ENCODE measurements at regions not wholly inside any gene's neighbourhood (a gene's known extent, or its start where the extent isn't known, plus 50 kb on each side); places are given as distances from the start of the nearest gene placed in this dataset.
A peak's percentile ranks its signal among the peaks of the same experiment; 100 is the strongest.

- ATAC-seq (no peak), DNase-seq (no peak)
- TF ChIP-seq POLR2A (IDR thresholded peaks at IDR 0.05), result no peak
- no peak for TF ChIP-seq CTCF (IDR thresholded peaks at IDR 0.05)
- H3K27ac ChIP-seq, result no peak overlapping the region
- 45% methylated on average over 5 of the region's 6 CpGs for WGBS (ENCODE audit: insufficient coverage, low coverage, low lambda C conversion rate, missing lambda C conversion rate)
- H3K4me1 ChIP-seq, result no peaks in the 10 kb centered on the region
- H3K4me3 ChIP-seq, result no peak overlapping the region
- intact Hi-C loops (cut with DNase I), result no loop called here
- no peaks in the 10 kb centered on the region for H3K36me3 ChIP-seq
- H3K9me3 ChIP-seq, result no peaks in the 10 kb centered on the region
- no peaks in the 10 kb centered on the region for H3K27me3 ChIP-seq
These were observed 68.9 kb downstream of the TMEM18 start for GRCh38 chr2:608297-608696.

- intact Hi-C loops (cut with DNase I), result no loop called here
- ATAC-seq (no peak), DNase-seq (no peak)
- 56% methylated on average over 4 of the region's 4 CpGs for WGBS (ENCODE audit: insufficient coverage, low coverage, low lambda C conversion rate, missing lambda C conversion rate)
- H3K36me3 ChIP-seq, result no peaks in the 10 kb centered on the region
- no peaks in the 10 kb centered on the region for H3K9me3 ChIP-seq
- no peak overlapping the region for H3K27ac ChIP-seq
- no peak for TF ChIP-seq POLR2A (IDR thresholded peaks at IDR 0.05)
- TF ChIP-seq CTCF (IDR thresholded peaks at IDR 0.05), result no peak
- no peaks in the 10 kb centered on the region for H3K4me1 ChIP-seq
- H3K4me3 ChIP-seq, result no peak overlapping the region
- H3K27me3 ChIP-seq, result no peaks in the 10 kb centered on the region
These were observed 69.5 kb downstream of the TMEM18 start for GRCh38 chr2:607709-608108.

- no peak for ATAC-seq
- no peak overlapping the region for H3K4me3 ChIP-seq
- H3K4me1 ChIP-seq, result no peaks in the 10 kb centered on the region
- 57% methylated on average over 6 of the region's 9 CpGs for WGBS (ENCODE audit: insufficient coverage, low coverage, low lambda C conversion rate, missing lambda C conversion rate)
- H3K9me3 ChIP-seq, result no peaks in the 10 kb centered on the region
- intact Hi-C loops (cut with DNase I), result no loop called here
- no peaks in the 10 kb centered on the region for H3K27me3 ChIP-seq
- no peaks in the 10 kb centered on the region for H3K36me3 ChIP-seq
- TF ChIP-seq POLR2A (IDR thresholded peaks at IDR 0.05), result no peak
- no peak for TF ChIP-seq CTCF (IDR thresholded peaks at IDR 0.05)
- peak in 1 of 3 donors; percentile 29 for DNase-seq
- no peak overlapping the region for H3K27ac ChIP-seq
These were observed 70.0 kb downstream of the TMEM18 start for GRCh38 chr2:607172-607571.

GRCh38 chr2:605674-606608, 71.3 kb downstream of the TMEM18 start:
- no peak for ATAC-seq
- WGBS (ENCODE audit: insufficient coverage, low coverage, low lambda C conversion rate, missing lambda C conversion rate), result 78% methylated on average over 8 of the region's 24 CpGs
- Histone ChIP-seq H3K4me3 (no peak overlapping the region), H3K27me3 (no peaks in the 10 kb centered on the region), H3K4me1 (no peaks in the 10 kb centered on the region), H3K27ac (no peak overlapping the region), H3K36me3 (no peaks in the 10 kb centered on the region), H3K9me3 (no peaks in the 10 kb centered on the region)
- no peak for DNase-seq
- TF ChIP-seq POLR2A (IDR thresholded peaks at IDR 0.05) (no peak), CTCF (IDR thresholded peaks at IDR 0.05) (no peak)
- intact Hi-C loops (cut with DNase I), result no loop called here
